ENCODE measurements at regions not wholly inside any gene's neighbourhood (a gene's known extent, or its start where the extent isn't known, plus 50 kb on each side); places are given as distances from the start of the nearest gene placed in this dataset.

GRCh38 chr5:81896764-81897163 lies 75.1 kb upstream of the ATG10 start:
- no peaks in the 10 kb centered on the region for H3K27me3 ChIP-seq (ENCODE audit: control insufficient read depth in 1 of 2, insufficient read depth in 2 of 2, low read length in 2 of 2)
- no peaks in the 10 kb centered on the region for H3K4me1 Mint-ChIP-seq (ENCODE audit: low read depth)
- peaks cover 4 to 5% of the 10 kb centered on the region in 2 experiments for H3K9me3 ChIP-seq (ENCODE audit: control insufficient read depth in 1 of 2, insufficient read depth in 1 of 2, low read length in 2 of 2)
- intact Hi-C loops (cut with DNase I, micrococcal nuclease): no loop called here
- no peak overlapping the region for H3K27ac Mint-ChIP-seq
- H3K4me3 ChIP-seq (ENCODE audit: low read length): no peak overlapping the region
- no peaks in the 10 kb centered on the region for H3K4me1 ChIP-seq (ENCODE audit: insufficient read depth, low read length)
- H3K36me3 Mint-ChIP-seq (ENCODE audit: low read depth): peaks cover 7% of the 10 kb centered on the region
- ATAC-seq (ENCODE audit: poor library complexity) (no peak), DNase-seq (no peak)
- H3K9me3 Mint-ChIP-seq: peaks cover 4% of the 10 kb centered on the region
- ChIA-PET CTCF (no interaction called here), POLR2A (interaction anchor here (0.6 kb wide), 1 partner anchor 26 kb away, joined by 3 read pairs; no protein-coding TSS in a partner anchor)
- no peak overlapping the region for H3K4me3 Mint-ChIP-seq
- no peaks in the 10 kb centered on the region for H3K27me3 Mint-ChIP-seq
- H3K27ac ChIP-seq (ENCODE audit: low read depth in 1 of 2, low read length in 2 of 2): no peak overlapping the region
- H3K36me3 ChIP-seq (ENCODE audit: insufficient read depth, low read length): no peaks in the 10 kb centered on the region
- no peak for TF ChIP-seq CTCF (IDR thresholded peaks at IDR 0.05)

- intact Hi-C loops (cut with DNase I, micrococcal nuclease): no loop called here
These were observed 76.5 kb upstream of the ATG10 start for GRCh38 chr5:81895307-81895706.

GRCh38 chr5:81893961-81894360 lies 77.9 kb upstream of the ATG10 start:
- no peak overlapping the region for H3K4me3 Mint-ChIP-seq
- DNase-seq (no peak), ATAC-seq (ENCODE audit: poor library complexity) (no peak)
- Histone ChIP-seq H3K4me1 (ENCODE audit: insufficient read depth, low read length) (no peaks in the 10 kb centered on the region), H3K27ac (ENCODE audit: low read depth in 1 of 2, low read length in 2 of 2) (no peak overlapping the region), H3K9me3 (ENCODE audit: control insufficient read depth in 1 of 2, insufficient read depth in 1 of 2, low read length in 2 of 2) (peaks cover 0 to 7% of the 10 kb centered on the region in 2 experiments), H3K4me3 (ENCODE audit: low read length) (no peak overlapping the region), H3K27me3 (ENCODE audit: control insufficient read depth in 1 of 2, insufficient read depth in 2 of 2, low read length in 2 of 2) (no peaks in the 10 kb centered on the region), H3K36me3 (ENCODE audit: insufficient read depth, low read length) (no peaks in the 10 kb centered on the region)
- intact Hi-C loops (cut with DNase I, micrococcal nuclease): no loop called here
- H3K4me1 Mint-ChIP-seq (ENCODE audit: low read depth): no peaks in the 10 kb centered on the region
- H3K27me3 Mint-ChIP-seq: no peaks in the 10 kb centered on the region
- H3K36me3 Mint-ChIP-seq (ENCODE audit: low read depth): no peaks in the 10 kb centered on the region
- ChIA-PET POLR2A (no interaction called here), CTCF (interaction anchor here (1.1 to 1.3 kb wide), 2 partner anchors 8 to 10 kb away, joined by 3 read pairs; no protein-coding TSS in a partner anchor)
- H3K27ac Mint-ChIP-seq: no peak overlapping the region
- no peak for TF ChIP-seq CTCF (IDR thresholded peaks at IDR 0.05)
- H3K9me3 Mint-ChIP-seq: peaks cover 2% of the 10 kb centered on the region

More at GRCh38 chr5:81895307-81895706, 76.5 kb upstream of the ATG10 start:
- no peaks in the 10 kb centered on the region for H3K36me3 ChIP-seq (ENCODE audit: insufficient read depth, low read length)
- no peak overlapping the region for H3K27ac ChIP-seq (ENCODE audit: low read depth in 1 of 2, low read length in 2 of 2)
- ChIA-PET CTCF (interaction anchor here (1.3 kb wide), 1 partner anchor 9 kb away, joined by 3 read pairs; no protein-coding TSS in a partner anchor), POLR2A (interaction anchor here (0.8 kb wide), 1 partner anchor 24 kb away, joined by 3 read pairs; no protein-coding TSS in a partner anchor)
- no peak for TF ChIP-seq CTCF (IDR thresholded peaks at IDR 0.05)
- Mint-ChIP-seq H3K36me3 (ENCODE audit: low read depth) (peaks cover 7% of the 10 kb centered on the region), H3K27ac (no peak overlapping the region), H3K9me3 (peaks cover 3% of the 10 kb centered on the region), H3K27me3 (no peaks in the 10 kb centered on the region), H3K4me1 (ENCODE audit: low read depth) (no peaks in the 10 kb centered on the region), H3K4me3 (no peak overlapping the region)
- H3K4me1 ChIP-seq (ENCODE audit: insufficient read depth, low read length): no peaks in the 10 kb centered on the region
- ATAC-seq (ENCODE audit: poor library complexity) (no peak), DNase-seq (peak in 2 of 14 experiments; percentile 31 to 40)
- no peaks in the 10 kb centered on the region for H3K27me3 ChIP-seq (ENCODE audit: control insufficient read depth in 1 of 2, insufficient read depth in 2 of 2, low read length in 2 of 2)
- H3K4me3 ChIP-seq (ENCODE audit: low read length): no peak overlapping the region
- peaks cover 0 to 7% of the 10 kb centered on the region in 2 experiments for H3K9me3 ChIP-seq (ENCODE audit: control insufficient read depth in 1 of 2, insufficient read depth in 1 of 2, low read length in 2 of 2)

Measured in CD4-positive, alpha-beta T cell (primary cell).